ENCODE measurements at regions not wholly inside any gene's neighbourhood (a gene's known extent, or its start where the extent isn't known, plus 50 kb on each side); places are given as distances from the start of the nearest gene placed in this dataset.
A peak's percentile ranks its signal among the peaks of the same experiment; 100 is the strongest.
"Not testable (repeated sequence)": the region's sequence is repeated elsewhere in the genome, so short reads cannot be mapped to it uniquely, and the experiment has no call there.

DNA sequence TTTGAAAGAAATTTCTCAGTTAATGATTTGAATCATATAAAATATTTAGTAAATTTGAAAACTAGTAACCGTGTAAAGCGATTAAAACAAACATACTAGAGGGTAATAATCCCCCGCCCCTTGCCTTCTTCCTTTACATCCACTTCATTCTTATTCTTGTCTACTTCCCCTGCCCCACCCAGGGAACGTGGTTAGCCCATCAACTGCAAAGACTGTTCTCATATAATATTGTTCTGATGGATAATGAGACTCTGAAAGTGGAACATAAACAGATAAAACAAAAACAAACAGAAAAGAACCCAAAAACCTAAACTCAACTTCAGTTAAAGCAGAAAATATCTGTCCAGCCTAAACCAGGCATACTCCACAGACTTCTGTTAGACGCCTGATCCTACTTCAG is 108.1 kb upstream of the GTF2H2C_2 start:
- H3K27me3 ChIP-seq; H3K4me3 ChIP-seq; H3K4me1 ChIP-seq; H3K27ac ChIP-seq; H3K36me3 ChIP-seq; H3K9me3 ChIP-seq (replicated peaks): not testable (repeated sequence)
- peak in 1 of 2 experiments; percentile 0 for DNase-seq
